Neuronal stem cell (in vitro differentiated cells): ENCODE measurements at regions not wholly inside any gene's neighbourhood (a gene's known extent, or its start where the extent isn't known, plus 50 kb on each side); places are given as distances from the start of the nearest gene placed in this dataset.

Experiments used
- DNase-seq: peaks from one replicate; pipeline ENCODE4 v3.0.0-alpha.2; 2013; ENCODE audit warnings: low spot score
- H2AFZ ChIP-seq: one replicate; pipeline ENCODE4 v1.6.1; 2013; ENCODE audit warnings: mild to moderate bottlenecking, low read length, inconsistent platforms
- H2AK5ac ChIP-seq: 2 replicates; pipeline ENCODE4 v1.6.1; 2013; ENCODE audit warnings: low read depth, mild to moderate bottlenecking, inconsistent platforms, low read length, moderate library complexity, mixed read lengths
- H2BK120ac ChIP-seq: 2 replicates; pipeline ENCODE4 v1.6.1; 2013; ENCODE audit warnings: low read depth, mild to moderate bottlenecking, inconsistent platforms, low read length, moderate library complexity, mixed read lengths
- H2BK12ac ChIP-seq: one replicate; pipeline ENCODE4 v1.6.1; 2013; ENCODE audit warnings: low read length, inconsistent platforms
- H2BK15ac ChIP-seq: 2 replicates; pipeline ENCODE4 v1.6.1; 2013; ENCODE audit warnings: mild to moderate bottlenecking, low read length, inconsistent platforms, mixed read lengths
- H2BK5ac ChIP-seq: one replicate; pipeline ENCODE4 v1.6.1; 2013; ENCODE audit warnings: inconsistent platforms, mild to moderate bottlenecking, low read length, moderate library complexity
- H3K14ac ChIP-seq: one replicate; pipeline ENCODE4 v1.6.1; 2013; ENCODE audit warnings: low read length, inconsistent platforms
- H3K18ac ChIP-seq: 2 replicates; pipeline ENCODE4 v1.6.1; 2013; ENCODE audit warnings: low read length, inconsistent platforms
- H3K23ac ChIP-seq: 2 replicates; pipeline ENCODE4 v1.6.1; 2013; ENCODE audit warnings: low read depth, mild to moderate bottlenecking, mixed read lengths, low read length, inconsistent platforms; ENCODE audit not compliant: poor library complexity
- H3K27ac ChIP-seq: replicated peaks from 3 replicates; pipeline ENCODE4 v1.5.1; 2013; ENCODE audit warnings: low read length, inconsistent platforms
- H3K27me3 ChIP-seq, 3 experiments: 2 replicates each; pipeline ENCODE4 v1.6.1; 2013; ENCODE audit warnings: low read length in 3 of 3, mild to moderate bottlenecking in 2 of 3, inconsistent platforms in 1 of 3, low read depth in 1 of 3, mixed read lengths in 1 of 3, moderate library complexity in 1 of 3; ENCODE audit not compliant: control insufficient read depth in 3 of 3, insufficient read depth in 3 of 3
- H3K36me3 ChIP-seq, 2 donors: replicated peaks in 1 of 2; 2 replicates each; pipeline ENCODE4 v1.6.1; 2013; ENCODE audit warnings: low read length in 2 of 2; ENCODE audit not compliant: control insufficient read depth in 2 of 2, insufficient read depth in 2 of 2
- H3K4ac ChIP-seq: 2 replicates; pipeline ENCODE4 v1.6.1; 2013; ENCODE audit warnings: inconsistent platforms, mild to moderate bottlenecking, low read length, moderate library complexity
- H3K4me1 ChIP-seq, 2 donors: 1 replicate in 1 of 2; 2 replicates in 1 of 2; pipeline ENCODE4 v1.6.1; 2013; ENCODE audit warnings: low read length in 2 of 2, low read depth in 1 of 2; ENCODE audit not compliant: control insufficient read depth in 2 of 2, insufficient read depth in 1 of 2
- H3K4me2 ChIP-seq: one replicate; pipeline ENCODE4 v1.6.1; 2013; ENCODE audit warnings: mild to moderate bottlenecking, low read length, inconsistent platforms; ENCODE audit not compliant: insufficient read depth, poor library complexity, severe bottlenecking
- H3K4me3 ChIP-seq, 2 donors: 2 replicates each; pipeline ENCODE4 v1.5.1; 2013; ENCODE audit warnings: low read length in 2 of 2, mild to moderate bottlenecking in 2 of 2, inconsistent platforms in 1 of 2, moderate library complexity in 1 of 2
- H3K79me1 ChIP-seq: one replicate; pipeline ENCODE4 v1.6.1; 2013; ENCODE audit warnings: low read depth, mild to moderate bottlenecking, inconsistent platforms, low read length, moderate library complexity
- H3K9ac ChIP-seq: one replicate; pipeline ENCODE4 v1.6.1; 2013; ENCODE audit warnings: mild to moderate bottlenecking, low read depth, low read length, inconsistent platforms; ENCODE audit not compliant: poor library complexity
- H3K9me3 ChIP-seq, 2 donors: replicated peaks in 1 of 2; 2 replicates each; pipeline versions ENCODE3 to v1.6.1; 2013; ENCODE audit warnings: low read length in 2 of 2, mild to moderate bottlenecking in 2 of 2, inconsistent platforms in 1 of 2, low read depth in 1 of 2, mixed read lengths in 1 of 2, moderate library complexity in 1 of 2; ENCODE audit not compliant: control insufficient read depth in 2 of 2, insufficient read depth in 1 of 2
- H4K8ac ChIP-seq: one replicate; pipeline ENCODE4 v1.6.1; 2013; ENCODE audit warnings: low read depth, mild to moderate bottlenecking, inconsistent platforms, low read length, moderate library complexity
- H4K91ac ChIP-seq: one replicate; pipeline ENCODE4 v1.6.1; 2013; ENCODE audit warnings: low read length, low read depth, mild to moderate bottlenecking, inconsistent platforms; ENCODE audit not compliant: poor library complexity
- WGBS, 2 donors: extraction: QIAGEN DNeasy Blood & Tissue Kit; methylation state at CpG; one replicate each; pipeline ENCODE4 v1.1.7; 2013; ENCODE audit warnings: missing lambda C conversion rate in 2 of 2, mixed read lengths in 1 of 2; ENCODE audit not compliant: insufficient read length in 2 of 2, insufficient replicate concordance in 1 of 2; ENCODE audit errors: extremely low coverage in 2 of 2; 5-methylcytosine and 5-hydroxymethylcytosine counted together

- Histone ChIP-seq H2BK5ac (no peak overlapping the region), H2BK15ac (no peak overlapping the region), H3K23ac (no peak overlapping the region), H3K4me3 (no peak overlapping the region), H3K27ac (no peak overlapping the region), H3K4me1 (peaks cover 17 to 21% of the 10 kb centered on the region in 2 donors), H3K14ac (no peak overlapping the region), H4K8ac (no peak overlapping the region), H3K4ac (no peak overlapping the region), H2BK120ac (no peak overlapping the region), H2AFZ (no peak overlapping the region), H4K91ac (no peak overlapping the region), H3K36me3 (no peaks in the 10 kb centered on the region), H3K9me3 (peaks cover 0 to 2% of the 10 kb centered on the region in 2 donors), H2BK12ac (no peak overlapping the region), H3K79me1 (no peaks in the 10 kb centered on the region), H3K27me3 (no peaks in the 10 kb centered on the region), H3K4me2 (no peak overlapping the region), H3K18ac (no peak overlapping the region), H3K9ac (no peak overlapping the region), H2AK5ac (no peak overlapping the region)
- DNase-seq: no peak
- no CpG with 5 or more reads among the region's 3 CpGs for WGBS, 2 donors
Observed at GRCh38 chr6:139605350-139605749, 230.9 kb upstream of the CITED2 start.

- Histone ChIP-seq H3K9ac (no peak overlapping the region), H3K23ac (no peak overlapping the region), H2BK15ac (no peak overlapping the region), H3K27ac (no peak overlapping the region), H3K27me3 (no peaks in the 10 kb centered on the region), H3K4ac (no peak overlapping the region), H3K14ac (no peak overlapping the region), H3K4me1 (peaks cover 17 to 21% of the 10 kb centered on the region in 2 donors), H4K8ac (no peak overlapping the region), H3K9me3 (peaks cover 0 to 2% of the 10 kb centered on the region in 2 donors), H3K18ac (no peak overlapping the region), H2BK5ac (no peak overlapping the region), H3K4me2 (no peak overlapping the region), H4K91ac (no peak overlapping the region), H3K79me1 (no peaks in the 10 kb centered on the region), H3K36me3 (no peaks in the 10 kb centered on the region), H2AFZ (peak overlapping the region; percentile 71), H2BK120ac (no peak overlapping the region), H2AK5ac (no peak overlapping the region), H3K4me3 (no peak overlapping the region), H2BK12ac (no peak overlapping the region)
- DNase-seq: no peak
- no CpG with 5 or more reads among the region's 2 CpGs for WGBS, 2 donors
Observed at GRCh38 chr6:139603581-139603980, 229.1 kb upstream of the CITED2 start.

GRCh38 chr6:139602577-139602976, 228.1 kb upstream of the CITED2 start:
- no peak overlapping the region for H3K4me2 ChIP-seq
- H2BK15ac ChIP-seq: no peak overlapping the region
- H2BK5ac ChIP-seq: no peak overlapping the region
- H2BK12ac ChIP-seq: no peak overlapping the region
- DNase-seq: no peak
- no peak overlapping the region for H4K91ac ChIP-seq
- H2BK120ac ChIP-seq: no peak overlapping the region
- WGBS, 2 donors: no CpG with 5 or more reads among the region's 2 CpGs
- H2AK5ac ChIP-seq: no peak overlapping the region
- H3K36me3 ChIP-seq: no peaks in the 10 kb centered on the region
- H3K23ac ChIP-seq: no peak overlapping the region
- peaks cover 17 to 21% of the 10 kb centered on the region in 2 donors for H3K4me1 ChIP-seq
- no peaks in the 10 kb centered on the region for H3K79me1 ChIP-seq
- H3K18ac ChIP-seq: no peak overlapping the region
- peaks cover 0 to 2% of the 10 kb centered on the region in 2 donors for H3K9me3 ChIP-seq
- no peaks in the 10 kb centered on the region for H3K27me3 ChIP-seq
- no peak overlapping the region for H3K9ac ChIP-seq
- peak overlapping the region; percentile 43 for H3K27ac ChIP-seq
- H2AFZ ChIP-seq: peak overlapping the region; percentile 71
- H3K14ac ChIP-seq: no peak overlapping the region
- H3K4me3 ChIP-seq: no peak overlapping the region
- H4K8ac ChIP-seq: no peak overlapping the region
- H3K4ac ChIP-seq: no peak overlapping the region

GRCh38 chr6:139600919-139601475, 226.5 kb upstream of the CITED2 start:
- no peaks in the 10 kb centered on the region for H3K79me1 ChIP-seq
- H2BK15ac ChIP-seq: no peak overlapping the region
- H3K4me1 ChIP-seq: peaks cover 16 to 17% of the 10 kb centered on the region in 2 donors
- no peaks in the 10 kb centered on the region for H3K36me3 ChIP-seq
- no peak overlapping the region for H3K4me3 ChIP-seq
- no peak overlapping the region for H3K18ac ChIP-seq
- no peak for DNase-seq
- no peak overlapping the region for H2BK5ac ChIP-seq
- H4K91ac ChIP-seq: no peak overlapping the region
- H2BK12ac ChIP-seq: no peak overlapping the region
- H3K4me2 ChIP-seq: no peak overlapping the region
- no peak overlapping the region for H3K9ac ChIP-seq
- H3K27me3 ChIP-seq: no peaks in the 10 kb centered on the region
- H3K27ac ChIP-seq: no peak overlapping the region
- H3K23ac ChIP-seq: no peak overlapping the region
- WGBS, 2 donors: no CpG with 5 or more reads among the region's 2 CpGs
- peaks cover 0 to 2% of the 10 kb centered on the region in 2 donors for H3K9me3 ChIP-seq
- H2AFZ ChIP-seq: no peak overlapping the region
- H2BK120ac ChIP-seq: no peak overlapping the region
- H3K4ac ChIP-seq: no peak overlapping the region
- no peak overlapping the region for H3K14ac ChIP-seq
- H4K8ac ChIP-seq: no peak overlapping the region
- no peak overlapping the region for H2AK5ac ChIP-seq
